HFFc6 (cell line): ENCODE measurements at regions not wholly inside any gene's neighbourhood (a gene's known extent, or its start where the extent isn't known, plus 50 kb on each side); places are given as distances from the start of the nearest gene placed in this dataset.

Experiments
- DNase-seq: peaks from one replicate; pipeline ENCODE4 v3.0.0-alpha.2; 2018
- H3K27ac Mint-ChIP-seq: 2 replicates; pipeline ENCODE4 v1.8.0; 2020; ENCODE audit warnings: mild to moderate bottlenecking, mixed read lengths
- H3K27me3 Mint-ChIP-seq: 2 replicates; pipeline ENCODE4 v1.8.0; 2021; ENCODE audit warnings: mild to moderate bottlenecking, moderate library complexity, mixed read lengths; ENCODE audit not compliant: insufficient read depth
- H3K36me3 Mint-ChIP-seq: 2 replicates; pipeline ENCODE4 v1.8.0; 2021; ENCODE audit warnings: low read depth, mixed read lengths
- H3K4me1 Mint-ChIP-seq: 2 replicates; pipeline ENCODE4 v1.8.0; 2020; ENCODE audit warnings: low read depth, mixed read lengths
- H3K4me3 Mint-ChIP-seq: 2 replicates; pipeline ENCODE4 v1.8.0; 2020; ENCODE audit warnings: mild to moderate bottlenecking, moderate library complexity, mixed read lengths
- H3K9me3 Mint-ChIP-seq: 2 replicates; pipeline ENCODE4 v1.8.0; 2020; ENCODE audit warnings: mild to moderate bottlenecking, mixed read lengths
- TF ChIP-seq, protein P1 (sequence below): fragments of 200-600 bp; sonication (generic); IDR thresholded peaks from 2 replicates; pipeline ENCODE4 v1.5.0; 2021; ENCODE audit warnings: antibody characterized with exemption, mild to moderate bottlenecking

DNA sequence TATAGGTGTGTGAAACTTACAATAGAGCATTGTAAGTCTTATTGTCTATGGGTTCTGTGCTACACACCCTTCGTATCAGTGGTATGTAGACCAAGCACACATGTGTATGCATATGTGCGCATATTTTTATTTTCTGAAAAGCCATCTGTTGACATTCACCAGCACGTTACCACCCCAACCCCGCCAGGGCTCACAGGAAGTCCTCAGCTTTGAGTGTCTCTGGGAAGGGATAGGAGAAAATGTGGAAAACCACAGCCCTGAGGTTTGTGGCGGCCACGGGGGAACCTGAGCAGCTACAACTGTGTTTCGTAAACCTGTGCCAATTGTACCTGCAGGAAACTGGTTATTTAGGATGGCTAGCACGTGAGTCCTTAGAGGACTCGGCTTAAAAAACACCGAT lies 123.3 kb upstream of the PHACTR3 start:
- Mint-ChIP-seq H3K27ac (no peak overlapping the region), H3K9me3 (peaks cover 18% of the 10 kb centered on the region), H3K27me3 (peaks cover 4% of the 10 kb centered on the region), H3K4me3 (no peak overlapping the region), H3K4me1 (no peaks in the 10 kb centered on the region), H3K36me3 (no peaks in the 10 kb centered on the region)
- DNase-seq, result no peak
- TF ChIP-seq, protein P1, sequence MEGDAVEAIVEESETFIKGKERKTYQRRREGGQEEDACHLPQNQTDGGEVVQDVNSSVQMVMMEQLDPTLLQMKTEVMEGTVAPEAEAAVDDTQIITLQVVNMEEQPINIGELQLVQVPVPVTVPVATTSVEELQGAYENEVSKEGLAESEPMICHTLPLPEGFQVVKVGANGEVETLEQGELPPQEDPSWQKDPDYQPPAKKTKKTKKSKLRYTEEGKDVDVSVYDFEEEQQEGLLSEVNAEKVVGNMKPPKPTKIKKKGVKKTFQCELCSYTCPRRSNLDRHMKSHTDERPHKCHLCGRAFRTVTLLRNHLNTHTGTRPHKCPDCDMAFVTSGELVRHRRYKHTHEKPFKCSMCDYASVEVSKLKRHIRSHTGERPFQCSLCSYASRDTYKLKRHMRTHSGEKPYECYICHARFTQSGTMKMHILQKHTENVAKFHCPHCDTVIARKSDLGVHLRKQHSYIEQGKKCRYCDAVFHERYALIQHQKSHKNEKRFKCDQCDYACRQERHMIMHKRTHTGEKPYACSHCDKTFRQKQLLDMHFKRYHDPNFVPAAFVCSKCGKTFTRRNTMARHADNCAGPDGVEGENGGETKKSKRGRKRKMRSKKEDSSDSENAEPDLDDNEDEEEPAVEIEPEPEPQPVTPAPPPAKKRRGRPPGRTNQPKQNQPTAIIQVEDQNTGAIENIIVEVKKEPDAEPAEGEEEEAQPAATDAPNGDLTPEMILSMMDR, result no peak

DNA sequence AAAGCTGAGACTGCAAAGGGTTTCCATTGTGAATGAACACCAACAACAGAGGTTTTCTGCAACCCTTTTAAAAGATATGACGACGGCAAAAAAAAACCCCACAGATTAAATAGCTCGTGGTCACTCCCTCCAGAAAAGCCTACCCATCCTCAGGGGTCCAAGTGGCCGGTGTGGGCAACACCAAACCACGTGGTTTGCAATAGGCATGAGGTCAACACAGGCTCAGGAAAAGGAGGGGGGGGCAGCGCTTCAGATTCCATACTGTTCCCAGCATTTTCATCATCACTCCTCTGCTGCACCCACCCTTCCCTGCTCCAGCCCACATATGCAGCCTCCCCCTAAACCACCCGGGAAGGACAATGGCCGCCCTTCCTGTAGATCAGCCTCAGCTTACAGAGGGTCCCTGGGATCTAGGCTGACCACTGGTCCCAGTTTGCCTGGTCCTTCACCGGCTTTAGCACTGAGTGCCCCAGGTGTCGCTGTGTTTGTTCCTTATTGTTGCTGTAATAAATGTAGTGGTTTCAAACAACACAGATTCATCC lies 122.8 kb upstream of the PHACTR3 start:
- TF ChIP-seq, protein P1, result no peak
- H3K9me3 Mint-ChIP-seq, result peaks cover 18% of the 10 kb centered on the region
- H3K36me3 Mint-ChIP-seq, result no peaks in the 10 kb centered on the region
- no peak overlapping the region for H3K4me3 Mint-ChIP-seq
- H3K27ac Mint-ChIP-seq, result no peak overlapping the region
- no peak for DNase-seq
- H3K27me3 Mint-ChIP-seq, result peaks cover 4% of the 10 kb centered on the region
- no peaks in the 10 kb centered on the region for H3K4me1 Mint-ChIP-seq

DNA sequence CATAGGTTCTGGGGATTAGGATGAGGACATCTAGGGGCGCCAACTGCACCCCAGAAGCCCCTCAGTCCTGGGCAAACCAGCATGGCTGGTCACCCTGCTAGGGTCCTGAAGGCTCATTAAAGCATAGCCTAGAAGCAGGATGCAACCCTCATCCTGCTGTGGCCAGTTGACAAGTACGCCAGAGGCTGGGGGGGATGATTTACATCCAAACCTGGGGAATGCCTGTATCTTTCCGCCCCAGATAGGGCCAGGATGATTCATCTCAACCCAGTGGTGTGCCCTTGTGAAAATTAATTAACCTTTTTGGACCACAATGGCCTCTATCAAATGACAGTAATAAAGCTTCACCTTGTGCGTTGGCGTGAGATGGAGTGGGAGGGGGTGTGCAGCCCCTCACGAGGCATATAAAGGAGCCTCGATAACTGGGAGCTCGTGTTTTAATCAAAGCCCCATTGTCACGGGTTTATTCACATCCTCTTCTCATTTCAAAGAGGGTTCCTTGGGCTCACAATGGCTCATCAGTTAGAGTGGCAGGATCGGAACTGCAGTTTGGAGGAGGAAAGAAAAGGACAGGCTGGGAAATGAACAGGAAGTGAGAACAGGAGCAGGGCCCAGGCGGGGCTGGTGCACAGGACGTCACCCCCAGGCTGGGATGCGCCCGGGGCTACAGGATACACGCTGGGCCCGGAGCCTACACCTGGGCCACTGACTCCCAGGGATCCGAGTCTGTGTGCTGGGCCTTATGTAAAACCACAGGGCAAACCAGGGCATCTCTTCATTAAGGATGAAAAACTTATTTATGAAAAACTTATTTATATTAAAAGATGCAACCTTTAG lies 121.8 kb upstream of the PHACTR3 start:
- TF ChIP-seq, protein P1, result no peak
- DNase-seq, result no peak
- no peak overlapping the region for H3K4me3 Mint-ChIP-seq
- peaks cover 4% of the 10 kb centered on the region for H3K27me3 Mint-ChIP-seq
- no peak overlapping the region for H3K27ac Mint-ChIP-seq
- peaks cover 24% of the 10 kb centered on the region for H3K9me3 Mint-ChIP-seq
- no peaks in the 10 kb centered on the region for H3K36me3 Mint-ChIP-seq
- H3K4me1 Mint-ChIP-seq, result no peaks in the 10 kb centered on the region

DNA sequence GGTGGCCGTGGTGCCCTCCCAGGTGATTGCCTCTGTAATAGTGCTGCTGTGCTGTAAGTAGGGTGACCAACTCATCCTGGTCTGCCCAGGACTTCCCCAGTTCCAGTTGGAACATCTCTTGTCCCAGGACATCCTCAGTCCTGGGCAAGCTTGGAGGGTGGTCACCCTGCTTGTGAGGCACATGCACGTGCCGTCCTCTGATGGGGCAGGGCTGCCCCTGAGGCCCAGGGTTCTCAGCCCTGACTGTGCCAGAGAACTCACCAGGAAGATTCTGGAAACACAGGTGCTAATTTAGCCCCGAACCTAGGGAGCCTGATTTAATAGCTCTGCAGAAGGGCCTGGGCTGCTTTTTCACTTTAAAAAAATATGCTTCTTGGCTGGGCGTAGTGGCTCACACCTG lies 120.9 kb upstream of the PHACTR3 start:
- no peaks in the 10 kb centered on the region for H3K4me1 Mint-ChIP-seq
- no peak overlapping the region for H3K27ac Mint-ChIP-seq
- H3K27me3 Mint-ChIP-seq, result peaks cover 4% of the 10 kb centered on the region
- H3K9me3 Mint-ChIP-seq, result peaks cover 28% of the 10 kb centered on the region
- no peak for DNase-seq
- H3K36me3 Mint-ChIP-seq, result no peaks in the 10 kb centered on the region
- no peak overlapping the region for H3K4me3 Mint-ChIP-seq
- TF ChIP-seq, protein P1, result no peak

DNA sequence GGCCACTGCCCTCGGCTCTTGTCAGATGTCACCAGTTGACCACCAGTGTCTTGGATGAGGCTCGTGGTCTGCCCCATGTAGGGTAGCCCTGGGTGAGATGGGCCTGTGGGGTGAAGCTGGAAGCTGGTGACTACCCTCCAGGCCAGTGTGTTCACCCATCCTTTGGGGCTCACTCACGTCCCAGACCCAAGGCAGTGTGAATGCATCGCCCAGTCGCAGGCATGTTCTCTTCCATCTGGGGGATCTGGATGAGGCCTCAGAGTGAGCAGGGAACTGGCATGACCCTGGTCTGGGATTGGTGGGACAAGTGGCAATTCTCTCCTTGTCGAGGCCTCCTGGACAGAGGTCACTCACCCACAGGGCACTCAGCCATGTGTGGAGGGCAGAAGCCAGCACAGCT lies 120.1 kb upstream of the PHACTR3 start:
- no peak for DNase-seq
- Mint-ChIP-seq H3K4me3 (no peak overlapping the region), H3K9me3 (peaks cover 28% of the 10 kb centered on the region), H3K27me3 (peaks cover 4% of the 10 kb centered on the region), H3K27ac (no peak overlapping the region), H3K36me3 (no peaks in the 10 kb centered on the region), H3K4me1 (no peaks in the 10 kb centered on the region)
- TF ChIP-seq, protein P1, result no peak
